HG02973 (cell line): ENCODE measurements at regions not wholly inside any gene's neighbourhood (a gene's known extent, or its start where the extent isn't known, plus 50 kb on each side); places are given as distances from the start of the nearest gene placed in this dataset.

ENCODE experiments used
- ATAC-seq: cut with Tn5 transposase; IDR thresholded peaks from one replicate; pipeline ENCODE4 v1.9.1; 2021; ENCODE audit warnings: moderate library complexity; ENCODE audit not compliant: unreplicated experiment

- ATAC-seq, result no peak
These were observed 65.1 kb downstream of the PFDN4 start for GRCh38 chr20:54272901-54273488.

GRCh38 chr20:54275359-54276111, 67.6 kb downstream of the PFDN4 start:
- no peak for ATAC-seq

GRCh38 chr20:54276577-54277169, 68.8 kb downstream of the PFDN4 start:
- ATAC-seq, result no peak

- ATAC-seq, result no peak
These were observed 70.4 kb downstream of the PFDN4 start for GRCh38 chr20:54278262-54278661.

GRCh38 chr20:54282625-54283024, 74.7 kb downstream of the PFDN4 start:
- ATAC-seq, result no peak

- ATAC-seq, result no peak
These were observed 75.4 kb downstream of the PFDN4 start for GRCh38 chr20:54283253-54283652.

- ATAC-seq, result no peak
These were observed 77.2 kb downstream of the PFDN4 start for GRCh38 chr20:54284928-54285704.

GRCh38 chr20:54290636-54291035, 82.7 kb downstream of the PFDN4 start:
- ATAC-seq, result no peak

- no peak for ATAC-seq
These were observed 83.6 kb downstream of the PFDN4 start for GRCh38 chr20:54291339-54292010.

- ATAC-seq, result no peak
These were observed 84.3 kb downstream of the PFDN4 start for GRCh38 chr20:54292185-54292584.

- ATAC-seq, result no peak
These were observed 85.6 kb downstream of the PFDN4 start for GRCh38 chr20:54293526-54293925.

- ATAC-seq, result no peak
These were observed 86.2 kb downstream of the PFDN4 start for GRCh38 chr20:54294094-54294493.

GRCh38 chr20:54295686-54296085, 87.8 kb downstream of the PFDN4 start:
- ATAC-seq, result no peak

GRCh38 chr20:54305421-54305820, 97.5 kb downstream of the PFDN4 start:
- ATAC-seq, result no peak

- no peak for ATAC-seq
These were observed 99.3 kb downstream of the PFDN4 start for GRCh38 chr20:54306985-54307710.

- no peak for ATAC-seq
These were observed 100.9 kb downstream of the PFDN4 start for GRCh38 chr20:54308804-54309203.

- no peak for ATAC-seq
These were observed 111.0 kb downstream of the PFDN4 start for GRCh38 chr20:54318892-54319291.

- no peak for ATAC-seq
These were observed 112.3 kb downstream of the PFDN4 start for GRCh38 chr20:54320148-54320607.

GRCh38 chr20:54321352-54322087, 113.6 kb downstream of the PFDN4 start:
- no peak for ATAC-seq
